ENCODE measurements at regions not wholly inside any gene's neighbourhood (a gene's known extent, or its start where the extent isn't known, plus 50 kb on each side); places are given as distances from the start of the nearest gene placed in this dataset.
A peak's percentile ranks its signal among the peaks of the same experiment; 100 is the strongest.

- DNase-seq, result no peak
These were observed 53.0 kb upstream of the TPM4 start for GRCh38 chr19:16023146-16023915.

GRCh38 chr19:16024266-16025107, 51.8 kb upstream of the TPM4 start:
- DNase-seq, result no peak

GRCh38 chr19:16025108-16026101, 50.9 kb upstream of the TPM4 start:
- peak; percentile 40 for DNase-seq

GRCh38 chr19:16026131-16026530, 50.2 kb upstream of the TPM4 start:
- no peak for DNase-seq

Data from amniotic stem cell (primary cell).